ENCODE measurements at regions not wholly inside any gene's neighbourhood (a gene's known extent, or its start where the extent isn't known, plus 50 kb on each side); places are given as distances from the start of the nearest gene placed in this dataset.

DNA sequence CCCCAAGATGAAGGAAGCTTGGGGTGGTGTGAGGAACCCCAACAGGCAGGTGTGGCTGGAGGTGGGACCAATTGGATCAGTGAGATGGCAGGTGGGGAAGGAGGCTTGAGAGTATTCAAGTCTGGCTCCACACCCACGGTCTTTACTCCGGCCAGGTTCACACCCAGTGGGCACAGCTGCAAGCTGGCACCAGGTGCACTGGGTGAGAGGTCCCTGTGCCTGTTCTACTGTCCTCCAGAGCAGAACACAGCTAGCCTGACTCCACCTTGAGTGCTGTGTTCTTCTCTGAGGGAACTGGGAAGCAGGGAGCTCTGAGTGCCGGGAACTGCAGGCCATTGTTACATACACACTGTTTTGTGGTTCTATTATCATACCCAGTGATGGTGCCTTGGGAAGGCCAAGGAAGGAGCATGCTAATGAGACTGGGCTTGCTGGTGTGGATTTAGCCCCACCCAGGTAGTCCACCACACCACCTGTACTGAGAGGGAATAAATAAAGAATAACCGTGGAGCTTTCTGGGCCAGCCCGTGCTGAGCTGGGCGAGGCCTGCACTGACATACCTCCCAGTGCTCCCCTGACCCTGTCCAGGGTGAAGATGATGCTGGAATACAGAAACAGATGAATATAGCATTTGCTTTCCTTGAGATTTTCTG, 93.4 kb downstream of the ABHD5 start:
- DNase-seq (ENCODE audit: low read depth), result no peak
- in situ Hi-C loops (cut with HindIII; ENCODE audit: low pct_unique_long_range_greater_than_20kb, low sequenced_read_pairs), result no loop called here

DNA sequence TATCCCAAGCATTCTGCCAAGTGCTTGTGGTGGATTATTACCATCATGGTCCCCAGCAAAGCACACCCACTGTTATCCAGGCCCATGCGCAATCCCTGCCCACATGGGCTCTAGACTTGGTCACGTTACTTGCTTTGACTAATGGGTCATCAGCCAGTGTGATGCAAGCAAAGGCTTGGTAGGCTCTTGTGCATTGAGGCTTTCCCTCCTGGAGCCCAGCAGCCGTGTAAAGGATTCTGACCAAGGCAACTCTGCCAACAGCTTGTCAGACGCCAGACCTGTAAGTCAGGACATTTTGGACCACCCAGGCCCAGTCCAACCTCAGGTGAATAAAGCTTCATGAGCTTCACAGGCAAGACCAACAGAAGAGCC, 93.9 kb downstream of the ABHD5 start:
- no peak for DNase-seq (ENCODE audit: low read depth)
- in situ Hi-C loops (cut with HindIII; ENCODE audit: low pct_unique_long_range_greater_than_20kb, low sequenced_read_pairs), result no loop called here

DNA sequence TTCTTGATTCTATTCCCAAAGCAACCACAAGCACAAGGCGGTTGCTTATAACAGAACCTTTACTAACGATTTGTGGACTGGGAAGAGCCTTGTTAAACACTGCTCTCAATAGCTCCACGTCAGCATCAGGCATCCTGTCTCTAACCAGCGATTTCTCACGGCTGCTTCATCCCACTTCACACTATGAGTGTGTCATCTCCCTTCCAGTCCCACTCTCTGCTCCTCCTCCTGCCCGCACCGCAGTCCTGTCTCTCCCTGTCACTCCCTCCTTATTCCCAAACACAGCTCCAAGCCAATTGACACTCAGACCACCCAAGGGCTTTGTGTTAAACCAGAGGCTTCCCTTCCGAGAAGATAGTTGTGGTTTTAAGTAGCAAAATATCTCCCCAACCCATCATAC, 94.8 kb downstream of the ABHD5 start:
- in situ Hi-C loops (cut with HindIII; ENCODE audit: low pct_unique_long_range_greater_than_20kb, low sequenced_read_pairs), result no loop called here
- no peak for DNase-seq (ENCODE audit: low read depth)

DNA sequence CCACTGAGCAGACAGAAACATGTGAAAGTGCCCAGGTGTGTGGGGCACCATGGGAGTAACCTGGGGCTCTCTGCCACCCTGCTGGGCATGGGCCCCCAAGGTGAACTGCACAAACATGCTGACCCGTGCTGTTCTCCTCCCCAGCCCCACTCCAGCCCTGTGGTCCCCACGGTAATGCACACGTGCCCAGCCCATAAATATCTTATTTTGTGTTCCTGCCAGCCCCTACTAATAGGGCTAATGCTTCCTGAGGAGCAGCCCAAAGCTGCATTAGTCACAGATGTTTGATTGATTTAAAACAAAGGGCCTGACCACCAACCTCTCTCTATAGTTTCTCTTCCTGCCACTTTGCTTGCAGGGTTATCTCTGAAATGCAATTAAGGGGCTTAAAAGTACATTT, 95.4 kb downstream of the ABHD5 start:
- in situ Hi-C loops (cut with HindIII; ENCODE audit: low pct_unique_long_range_greater_than_20kb, low sequenced_read_pairs), result no loop called here
- no peak for DNase-seq (ENCODE audit: low read depth)

DNA sequence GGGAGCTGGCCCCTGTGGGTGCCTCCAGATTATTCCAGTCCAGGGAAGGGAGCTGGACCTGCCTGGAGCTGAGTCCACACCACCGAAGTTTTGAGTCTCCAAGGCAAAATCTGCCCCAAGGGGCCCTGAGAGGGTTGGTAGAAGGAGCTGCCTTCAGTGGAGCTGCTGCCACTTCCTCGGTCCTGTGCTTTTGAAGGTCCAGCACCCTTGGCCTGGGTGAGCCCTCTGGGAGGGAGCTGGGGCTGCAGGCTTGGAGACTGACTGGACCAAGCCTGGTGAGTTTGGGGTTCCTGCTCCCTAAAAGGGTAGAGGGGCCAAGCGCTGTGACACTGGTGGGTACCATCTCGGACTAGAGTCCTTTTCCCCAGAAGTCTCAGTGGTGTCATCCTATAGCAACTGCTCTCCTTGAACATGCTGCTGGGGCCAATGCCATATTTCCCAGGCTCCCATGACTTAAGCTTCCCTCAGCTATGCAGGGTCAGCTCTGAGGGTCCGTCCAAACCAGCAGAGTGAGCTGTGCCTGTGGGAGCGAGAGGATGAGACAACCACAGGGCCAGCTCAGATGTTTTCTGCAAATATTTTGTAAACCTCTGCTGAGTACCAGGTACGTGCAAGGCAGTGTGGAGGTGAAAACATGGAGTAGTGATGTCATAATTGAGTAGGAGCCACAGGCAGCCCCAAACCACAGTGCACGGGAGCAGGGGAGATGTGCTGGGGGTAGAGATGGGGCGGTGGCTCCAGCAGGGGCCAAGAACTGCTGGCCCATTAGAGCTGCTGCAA, 96.0 kb downstream of the ABHD5 start:
- DNase-seq (ENCODE audit: low read depth), result no peak
- in situ Hi-C loops (cut with HindIII; ENCODE audit: low pct_unique_long_range_greater_than_20kb, low sequenced_read_pairs), result no loop called here

DNA sequence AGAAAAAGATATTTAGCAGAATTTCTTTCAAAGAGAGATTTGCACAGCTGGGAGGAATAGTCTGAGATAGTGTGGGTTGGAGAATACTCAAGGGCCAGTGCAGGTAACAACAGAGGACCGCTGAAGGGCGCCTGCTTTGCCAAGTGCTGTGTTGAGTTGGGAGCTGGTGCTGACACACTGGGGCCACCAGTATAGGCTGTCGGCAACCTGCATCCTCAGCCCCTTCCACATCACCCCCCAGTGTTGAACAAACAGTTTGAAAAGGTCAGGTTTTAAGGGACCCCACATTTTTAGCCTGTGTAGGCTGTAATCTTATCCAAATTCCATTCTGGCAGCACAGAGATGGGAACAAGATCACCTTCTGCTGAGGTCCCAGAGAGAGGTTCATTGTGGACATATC, 96.6 kb downstream of the ABHD5 start:
- DNase-seq (ENCODE audit: low read depth), result no peak
- in situ Hi-C loops (cut with HindIII; ENCODE audit: low pct_unique_long_range_greater_than_20kb, low sequenced_read_pairs), result no loop called here

DNA sequence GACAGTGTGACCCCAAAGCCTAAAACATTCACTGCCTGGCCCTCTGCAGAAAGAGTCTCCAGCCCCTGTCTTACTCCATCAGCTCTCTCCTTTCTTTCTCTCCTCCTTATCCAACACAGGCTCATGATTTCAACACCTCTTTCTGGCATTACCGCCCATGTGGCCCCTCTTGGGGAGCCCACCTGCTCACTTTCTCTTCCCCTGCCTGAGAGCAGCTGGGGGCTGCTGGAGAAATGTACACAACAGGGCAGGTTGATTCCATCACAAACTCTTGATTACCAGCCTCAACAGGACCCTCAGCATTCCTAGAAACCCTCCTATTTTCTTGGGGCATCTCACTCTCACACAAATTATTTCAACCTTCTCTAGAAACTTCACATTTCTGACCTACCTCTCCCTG, 98.3 kb downstream of the ABHD5 start:
- in situ Hi-C loops (cut with HindIII; ENCODE audit: low pct_unique_long_range_greater_than_20kb, low sequenced_read_pairs), result no loop called here
- DNase-seq (ENCODE audit: low read depth), result no peak

DNA sequence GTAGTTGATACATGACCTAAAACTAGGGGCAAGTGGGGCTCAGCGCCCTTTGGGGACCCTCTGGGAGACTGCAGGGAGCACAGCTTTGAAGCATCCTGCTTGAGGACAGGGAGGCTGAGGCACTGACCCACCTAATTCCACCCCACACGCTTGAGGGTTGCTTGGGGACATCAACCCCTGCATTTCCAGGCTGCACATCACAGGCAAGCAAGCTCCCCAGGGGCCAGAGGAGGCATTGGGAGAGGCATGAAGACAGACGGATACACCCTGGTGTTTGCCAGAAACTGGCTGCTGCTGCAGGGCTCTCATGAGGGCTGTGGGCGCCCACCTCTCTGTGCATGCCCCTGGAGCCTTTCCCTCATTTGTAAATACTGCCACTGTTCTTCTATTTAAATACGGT, 99.3 kb downstream of the ABHD5 start:
- no peak for DNase-seq (ENCODE audit: low read depth)
- in situ Hi-C loops (cut with HindIII; ENCODE audit: low pct_unique_long_range_greater_than_20kb, low sequenced_read_pairs), result no loop called here

DNA sequence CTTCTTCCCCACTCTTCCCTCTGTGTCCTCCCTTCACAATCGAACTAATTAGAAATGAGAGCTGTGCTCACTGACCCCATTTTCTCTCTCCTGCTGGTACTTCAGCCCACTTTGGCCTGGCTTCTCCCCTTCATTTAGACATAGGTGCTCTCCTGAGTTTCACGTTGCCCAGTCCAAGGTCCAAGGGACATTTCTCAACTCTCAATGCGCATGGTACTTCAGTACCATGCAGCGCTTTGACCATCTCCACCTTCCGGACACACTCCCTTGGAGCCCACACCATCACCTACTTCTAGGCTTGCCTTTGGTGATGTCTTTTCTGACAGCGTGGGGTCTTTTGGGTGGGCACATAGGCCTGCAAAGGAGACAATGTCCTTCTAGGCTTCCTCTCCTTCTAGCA, 99.7 kb downstream of the ABHD5 start:
- in situ Hi-C loops (cut with HindIII; ENCODE audit: low pct_unique_long_range_greater_than_20kb, low sequenced_read_pairs), result no loop called here
- DNase-seq (ENCODE audit: low read depth), result no peak

DNA sequence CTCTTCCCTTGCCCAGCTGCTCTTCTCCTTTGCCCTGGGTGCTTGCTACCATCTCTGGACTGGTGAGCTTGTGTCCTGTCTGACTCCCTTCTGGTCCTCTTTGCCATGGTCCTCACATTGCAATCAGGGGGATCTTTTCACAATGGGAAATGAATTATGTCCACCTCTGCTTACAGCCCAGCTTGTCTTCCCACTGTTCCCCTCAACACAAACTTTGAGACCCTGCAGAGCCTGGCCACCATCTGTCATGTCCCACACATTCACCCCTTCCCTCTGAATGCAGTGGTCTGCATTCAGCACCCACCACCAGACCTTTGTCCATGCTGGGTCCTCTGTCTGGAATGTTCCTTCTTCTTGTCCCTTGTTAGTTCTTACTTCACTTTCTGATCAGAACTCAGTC, 100.5 kb downstream of the ABHD5 start:
- in situ Hi-C loops (cut with HindIII; ENCODE audit: low pct_unique_long_range_greater_than_20kb, low sequenced_read_pairs), result no loop called here
- DNase-seq (ENCODE audit: low read depth), result no peak

DNA sequence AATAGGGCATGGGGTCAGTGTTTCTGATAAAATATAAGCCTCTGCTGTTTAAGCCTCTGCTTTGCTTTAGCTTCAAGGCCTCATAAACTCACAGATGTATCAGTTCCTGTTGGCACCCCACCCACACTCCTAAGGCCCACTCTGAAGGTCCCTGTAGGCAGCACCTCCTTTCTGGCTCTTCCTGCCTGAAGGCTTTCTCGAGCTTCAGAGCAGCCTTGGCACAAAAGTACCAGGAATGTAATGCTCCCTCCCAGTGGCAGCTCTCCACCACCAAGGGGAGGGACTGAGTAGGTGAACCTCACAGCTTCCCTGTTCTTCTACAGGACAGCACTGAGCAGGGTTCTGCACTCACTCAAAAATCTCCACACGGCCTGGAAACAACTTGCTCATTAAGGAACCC, 102.2 kb downstream of the ABHD5 start:
- in situ Hi-C loops (cut with HindIII; ENCODE audit: low pct_unique_long_range_greater_than_20kb, low sequenced_read_pairs), result no loop called here
- no peak for DNase-seq (ENCODE audit: low read depth)

DNA sequence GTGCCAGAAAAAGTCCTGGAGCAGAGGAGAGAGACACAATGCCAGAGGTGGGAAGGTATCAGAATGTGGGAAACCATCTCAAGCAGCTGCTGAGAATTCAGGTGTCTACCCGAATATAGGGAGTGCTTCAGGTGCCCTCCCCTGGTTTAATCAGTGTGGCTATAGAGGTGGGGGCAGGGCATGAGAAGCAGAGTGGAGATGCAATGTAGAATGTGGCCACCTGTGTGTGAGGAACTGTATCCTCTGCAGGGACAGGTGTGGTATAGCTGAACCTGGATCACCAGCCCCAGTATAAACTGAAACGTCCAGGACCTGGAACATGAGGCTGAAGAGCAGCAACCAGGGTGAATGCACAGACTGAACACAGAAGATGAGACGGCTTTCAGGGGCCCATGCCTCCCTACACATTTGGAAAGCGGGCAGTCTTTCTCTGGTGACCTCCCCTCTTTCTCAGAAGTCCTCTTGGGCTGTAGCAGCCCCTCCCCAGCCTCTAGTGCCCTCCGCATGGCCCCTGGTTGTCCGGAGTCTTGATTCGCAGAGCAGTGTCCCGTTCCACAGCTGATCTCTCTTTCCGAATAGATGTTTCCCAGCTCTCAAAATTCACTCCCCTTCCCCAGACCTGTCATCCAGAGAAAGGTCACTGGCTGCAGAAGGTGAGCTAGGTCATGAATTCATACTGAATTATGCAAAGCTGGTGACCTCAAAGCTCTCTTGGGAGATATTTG, 103.1 kb downstream of the ABHD5 start:
- in situ Hi-C loops (cut with HindIII; ENCODE audit: low pct_unique_long_range_greater_than_20kb, low sequenced_read_pairs), result no loop called here
- DNase-seq (ENCODE audit: low read depth), result no peak

DNA sequence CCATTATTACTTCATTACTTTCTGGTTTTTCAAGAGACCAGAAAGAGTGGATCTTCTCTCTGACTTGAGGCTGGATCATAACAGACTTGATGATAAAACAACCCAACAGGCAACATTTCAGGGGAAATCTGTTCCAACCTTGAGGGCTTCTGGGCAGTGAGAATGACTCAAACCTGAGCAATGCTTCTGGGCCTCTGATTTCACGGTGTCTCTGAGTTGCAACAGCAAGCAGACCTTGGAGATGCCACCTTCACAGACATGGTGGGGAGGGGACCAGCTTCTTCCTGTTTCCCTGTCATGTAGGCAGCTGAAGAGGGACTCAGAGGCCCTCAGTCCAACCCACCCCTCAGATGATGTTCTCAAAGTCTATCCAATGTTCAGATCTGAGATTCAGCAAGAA, 104.0 kb downstream of the ABHD5 start:
- DNase-seq (ENCODE audit: low read depth), result no peak

DNA sequence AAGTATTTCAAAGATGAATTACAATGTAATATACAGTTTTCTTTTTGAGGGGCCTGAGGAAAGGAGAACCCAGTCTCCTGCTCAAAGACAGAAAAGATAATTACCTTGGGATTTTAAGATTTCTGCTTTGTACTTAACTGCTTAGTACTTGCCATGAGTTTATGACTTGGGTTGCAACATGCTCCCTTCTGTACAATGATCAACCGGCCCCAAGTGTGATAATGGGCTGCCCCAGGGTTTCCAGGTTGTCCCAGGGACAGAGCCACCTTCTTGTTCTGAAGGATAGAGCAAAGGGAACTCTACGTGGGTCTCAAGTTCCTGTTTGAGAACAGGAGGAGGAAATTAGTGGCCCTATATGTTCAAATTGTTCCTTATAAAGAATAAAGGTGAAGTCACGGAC, 104.8 kb downstream of the ABHD5 start:
- no peak for DNase-seq (ENCODE audit: low read depth)
- in situ Hi-C loops (cut with HindIII; ENCODE audit: low pct_unique_long_range_greater_than_20kb, low sequenced_read_pairs), result no loop called here

More for the DNA sequence above, 104.0 kb downstream of the ABHD5 start:
- in situ Hi-C loops (cut with HindIII; ENCODE audit: low pct_unique_long_range_greater_than_20kb, low sequenced_read_pairs), result no loop called here

DNA sequence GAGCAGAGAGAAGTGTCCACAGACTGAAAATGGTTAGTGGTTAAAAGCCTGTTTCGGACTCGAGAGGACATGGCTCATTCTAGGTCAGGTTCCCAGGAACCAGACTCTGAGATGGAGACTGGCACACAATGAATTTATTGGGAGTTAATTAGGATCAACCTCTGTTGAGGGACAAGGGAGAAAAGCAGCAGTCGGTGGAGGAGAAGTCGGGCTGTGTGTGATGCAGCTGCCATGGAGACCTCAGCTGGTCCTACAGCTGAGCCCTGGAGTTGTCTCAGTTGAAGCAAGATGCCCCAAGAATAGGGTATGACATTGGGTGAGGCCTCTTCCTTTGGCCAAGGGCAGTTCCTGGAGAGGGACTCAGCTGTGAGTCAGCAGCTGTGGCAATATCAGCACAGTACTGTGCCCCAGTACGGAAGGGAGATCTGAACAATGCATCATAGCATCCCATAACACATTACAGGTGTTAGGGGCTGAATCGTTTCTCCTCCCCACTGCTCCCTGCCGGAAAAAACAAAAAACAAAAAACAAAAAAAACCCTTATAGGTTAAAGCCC, 105.4 kb downstream of the ABHD5 start:
- in situ Hi-C loops (cut with HindIII; ENCODE audit: low pct_unique_long_range_greater_than_20kb, low sequenced_read_pairs), result no loop called here
- DNase-seq (ENCODE audit: low read depth), result no peak

DNA sequence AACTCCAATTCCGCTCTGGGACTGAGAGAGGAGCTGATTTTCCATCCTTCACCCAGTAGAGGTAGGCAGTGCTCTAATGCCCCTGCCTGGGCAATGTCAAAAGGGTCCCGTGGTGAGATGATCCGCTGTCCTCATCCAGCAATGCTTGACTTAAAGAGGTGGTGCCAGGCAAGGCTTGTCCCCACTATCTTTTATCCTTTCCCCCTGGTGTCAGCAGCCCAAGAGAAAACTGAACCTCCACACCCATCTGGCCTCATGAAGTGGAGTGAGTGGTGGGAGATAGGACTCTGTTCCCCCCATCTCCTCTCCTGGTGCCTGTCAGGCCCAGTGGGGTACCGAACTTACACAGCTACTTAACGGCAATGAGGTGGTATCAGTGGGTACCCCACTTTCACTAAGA, 107.1 kb downstream of the ABHD5 start:
- in situ Hi-C loops (cut with HindIII; ENCODE audit: low pct_unique_long_range_greater_than_20kb, low sequenced_read_pairs), result no loop called here
- DNase-seq (ENCODE audit: low read depth), result no peak

DNA sequence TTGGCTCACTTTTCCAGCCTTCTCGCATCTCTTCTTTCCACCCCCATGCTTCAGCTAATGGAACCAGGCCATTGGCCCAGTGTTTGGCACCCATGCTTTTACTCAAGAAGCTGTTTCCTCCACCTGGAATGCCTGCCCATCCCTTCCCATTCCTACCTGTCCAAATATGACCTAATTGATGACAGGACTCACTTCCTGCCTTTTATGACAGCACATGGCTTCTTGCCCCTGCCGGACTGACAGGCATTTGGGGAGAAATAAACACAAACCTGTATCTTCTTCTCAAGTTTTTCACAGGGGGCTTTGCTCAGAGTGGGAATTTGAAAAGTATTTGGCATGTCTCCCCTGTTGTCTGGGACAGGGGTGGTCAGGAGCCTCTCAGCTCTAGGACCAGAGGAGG, 120.1 kb downstream of the ABHD5 start:
- in situ Hi-C loops (cut with HindIII; ENCODE audit: low pct_unique_long_range_greater_than_20kb, low sequenced_read_pairs), result no loop called here
- DNase-seq (ENCODE audit: low read depth), result no peak

DNA sequence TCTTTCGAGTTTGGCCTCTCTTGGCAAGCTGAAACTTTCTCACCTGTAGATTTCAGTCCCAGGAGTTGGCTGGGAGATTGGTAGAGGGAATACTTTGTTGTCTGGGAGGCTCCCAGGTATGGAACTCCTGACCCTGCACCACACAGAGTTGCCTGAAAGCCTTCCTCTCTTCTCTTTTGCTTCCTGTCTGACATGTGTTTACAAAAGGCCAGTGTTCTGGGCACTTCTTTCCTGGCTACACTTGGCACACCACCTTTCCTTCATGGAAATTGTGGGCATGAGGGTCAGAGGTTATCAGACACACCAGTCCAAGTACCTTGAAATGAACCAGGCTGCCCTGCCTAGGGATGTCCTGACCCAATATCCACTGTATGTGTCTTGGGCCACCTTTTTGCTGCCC, 123.7 kb downstream of the ABHD5 start:
- DNase-seq (ENCODE audit: low read depth), result no peak
- in situ Hi-C loops (cut with HindIII; ENCODE audit: low pct_unique_long_range_greater_than_20kb, low sequenced_read_pairs), result no loop called here

DNA sequence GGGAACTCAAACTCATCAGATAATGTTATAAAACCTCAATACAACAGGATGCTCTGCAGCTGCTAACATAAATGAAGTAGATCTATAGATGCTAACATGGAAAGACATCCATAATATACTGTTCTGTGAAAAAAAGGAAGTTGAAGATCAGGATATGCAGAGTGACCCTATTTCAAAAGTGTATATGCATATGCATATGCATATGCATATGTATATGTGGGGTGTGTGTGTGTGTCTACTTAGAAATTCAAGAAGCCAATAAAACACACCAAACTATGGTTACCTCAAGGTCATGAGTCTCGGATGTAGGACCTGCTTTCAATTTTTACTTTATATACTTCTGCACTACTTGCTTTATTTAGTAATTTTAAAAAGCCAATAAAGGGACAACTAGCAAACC, 125.6 kb downstream of the ABHD5 start:
- DNase-seq (ENCODE audit: low read depth), result no peak
- in situ Hi-C loops (cut with HindIII; ENCODE audit: low pct_unique_long_range_greater_than_20kb, low sequenced_read_pairs), result no loop called here
